ENCODE measurements at regions not wholly inside any gene's neighbourhood (a gene's known extent, or its start where the extent isn't known, plus 50 kb on each side); places are given as distances from the start of the nearest gene placed in this dataset.

- TF ChIP-seq CTCF (conservative IDR thresholded peaks at IDR 0.05; ENCODE audit: low read length), result no peak
- TF ChIP-seq EZH2phosphoT487 (IDR thresholded peaks at IDR 0.05; ENCODE audit: borderline replicate concordance), result no peak
These were observed 586.5 kb downstream of the SLC16A7 start for GRCh38 chr12:60182354-60182753.

All from Loucy (cell line).